NCI-H2227 (cell line): ENCODE measurements at regions not wholly inside any gene's neighbourhood (a gene's known extent, or its start where the extent isn't known, plus 50 kb on each side); places are given as distances from the start of the nearest gene placed in this dataset.

ENCODE experiments used
- DNase-seq: peaks from one replicate; lab custom pipeline; 2025; ENCODE audit not compliant: unreplicated experiment; lab: John Stamatoyannopoulos, UW

DNA sequence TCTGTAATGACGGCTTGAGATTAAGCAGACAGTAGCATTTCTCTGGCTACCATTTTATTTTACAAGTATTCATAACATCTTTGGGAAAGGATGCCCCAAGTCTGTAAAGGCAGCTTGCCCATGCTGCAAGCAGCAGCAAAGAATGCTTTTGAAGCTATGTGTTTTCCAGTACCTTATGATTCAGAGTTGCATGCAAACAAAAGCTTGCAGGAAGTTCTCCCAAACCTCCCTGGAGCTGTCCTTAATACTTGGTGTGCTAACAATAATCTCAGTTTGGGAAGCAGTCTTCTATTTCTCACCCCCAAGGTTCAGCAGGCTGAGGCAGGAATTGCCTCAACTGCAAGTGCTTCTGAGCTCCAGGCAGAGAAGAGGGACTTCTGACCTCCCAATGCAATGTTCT, 60.8 kb downstream of the CCNA1 start:
- no peak for DNase-seq

DNA sequence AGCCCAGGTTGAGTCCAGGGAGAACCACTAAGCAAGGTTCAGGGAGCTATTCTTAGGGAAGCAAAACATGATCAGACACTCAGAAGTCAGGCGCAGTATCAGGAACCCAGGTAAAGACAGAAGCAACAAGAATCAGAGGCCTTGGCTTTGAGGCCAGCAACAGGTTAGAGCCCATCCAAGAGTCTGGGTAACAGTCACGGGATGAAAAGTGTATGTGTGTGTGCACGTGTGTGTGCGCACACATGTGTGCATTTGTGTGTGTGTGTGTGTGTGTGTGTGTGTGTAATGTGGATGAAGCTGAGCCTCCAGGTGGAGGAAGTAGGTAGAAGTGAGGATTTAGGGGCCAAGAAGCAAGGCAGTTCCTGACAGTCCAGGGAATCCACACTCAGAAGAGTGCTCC, 63.1 kb downstream of the CCNA1 start:
- DNase-seq: no peak

DNA sequence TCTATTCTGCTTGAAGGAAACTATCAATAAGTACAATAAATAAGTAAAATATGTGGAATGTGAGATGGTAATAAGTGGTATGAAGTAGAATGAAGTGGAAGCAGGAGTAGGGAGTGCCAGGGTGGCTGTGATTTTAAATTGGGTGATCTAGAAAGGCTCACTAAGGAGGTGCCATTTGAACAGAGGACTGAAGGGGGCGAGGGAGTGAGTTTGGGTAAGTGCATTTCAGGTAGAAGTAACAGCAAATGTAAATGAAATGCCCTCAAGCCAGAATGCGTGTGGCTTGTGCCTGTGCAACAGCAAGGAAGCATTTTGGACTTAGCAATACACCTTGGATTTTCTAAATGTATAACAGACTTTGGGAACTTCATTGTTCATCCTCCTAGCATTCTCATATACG, 77.1 kb downstream of the CCNA1 start:
- DNase-seq: no peak

DNA sequence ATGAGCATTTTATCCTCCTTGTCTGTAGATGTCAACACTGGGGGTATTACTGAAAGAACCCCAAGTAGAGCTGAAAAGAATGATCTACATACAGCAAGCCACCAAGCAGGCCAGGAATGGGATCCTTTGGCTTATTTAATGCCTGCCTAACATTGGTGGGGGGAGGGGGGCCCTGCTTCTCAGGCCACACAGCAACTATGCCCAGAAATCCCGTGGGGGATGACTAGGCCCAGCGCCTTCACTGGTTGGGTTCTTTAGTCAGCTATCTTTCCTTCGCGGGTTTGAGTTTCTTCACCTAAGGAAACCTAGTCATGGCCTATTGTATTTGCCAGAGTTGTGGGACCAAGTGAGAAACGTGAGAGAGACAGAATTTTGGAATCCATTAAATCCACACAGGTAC, 80.5 kb downstream of the CCNA1 start:
- DNase-seq: no peak

DNA sequence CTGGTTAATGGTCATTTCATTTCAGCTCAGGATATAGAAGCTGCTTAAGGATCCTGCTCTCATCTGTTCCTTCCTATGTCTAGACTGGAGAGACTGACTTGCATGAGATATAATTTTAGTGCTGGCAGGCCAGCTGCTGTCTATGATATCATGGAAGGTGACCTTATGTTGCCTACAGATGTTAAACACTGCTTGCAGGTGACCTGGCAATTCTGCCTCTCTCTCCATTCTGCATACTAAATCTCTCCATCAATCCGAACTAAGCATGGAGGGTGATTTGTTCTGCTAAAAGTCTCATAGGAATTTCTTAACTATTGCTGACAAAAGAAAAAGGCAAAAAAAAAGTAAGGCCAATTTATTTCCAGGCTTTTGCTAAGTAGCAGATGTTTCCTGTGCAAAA, 81.0 kb downstream of the CCNA1 start:
- DNase-seq: no peak

DNA sequence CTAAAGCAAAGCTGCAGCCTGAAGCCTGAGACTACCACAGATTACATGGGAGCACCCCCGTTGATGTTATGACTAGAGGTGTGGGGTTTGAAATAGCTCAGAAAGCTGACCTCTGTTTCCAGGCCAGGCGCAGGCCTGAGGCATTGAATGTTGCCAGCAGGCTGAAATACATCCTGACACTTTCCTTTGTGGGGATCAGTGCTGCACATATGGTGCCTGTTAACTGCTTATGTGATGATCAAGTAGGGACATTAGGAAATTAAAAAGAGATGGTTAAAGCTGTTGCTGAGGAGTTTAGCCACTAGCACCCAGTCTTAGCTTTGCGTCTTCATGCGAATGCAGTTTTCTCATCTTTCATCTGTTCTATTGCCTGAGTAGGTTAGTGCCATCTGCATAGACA, 83.2 kb downstream of the CCNA1 start:
- no peak for DNase-seq

DNA sequence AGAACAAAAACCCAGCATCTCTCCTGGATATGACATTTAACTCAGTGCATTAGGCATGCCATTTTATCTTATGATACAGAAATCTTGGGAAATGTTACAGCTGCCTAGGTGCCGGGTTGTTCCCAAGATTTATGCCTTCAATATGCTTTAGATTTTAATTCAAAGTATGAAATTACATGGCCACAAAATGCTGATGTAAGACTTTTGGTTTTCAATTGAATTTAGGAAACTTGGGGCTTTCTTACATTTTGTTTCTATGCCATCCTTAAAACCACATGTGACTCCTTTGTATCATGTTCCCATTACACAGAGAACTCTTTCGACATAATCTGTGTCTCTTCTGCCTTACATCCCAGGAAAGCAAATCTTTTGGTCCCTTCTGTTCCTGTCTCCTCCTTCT, 83.9 kb downstream of the CCNA1 start:
- DNase-seq: no peak

DNA sequence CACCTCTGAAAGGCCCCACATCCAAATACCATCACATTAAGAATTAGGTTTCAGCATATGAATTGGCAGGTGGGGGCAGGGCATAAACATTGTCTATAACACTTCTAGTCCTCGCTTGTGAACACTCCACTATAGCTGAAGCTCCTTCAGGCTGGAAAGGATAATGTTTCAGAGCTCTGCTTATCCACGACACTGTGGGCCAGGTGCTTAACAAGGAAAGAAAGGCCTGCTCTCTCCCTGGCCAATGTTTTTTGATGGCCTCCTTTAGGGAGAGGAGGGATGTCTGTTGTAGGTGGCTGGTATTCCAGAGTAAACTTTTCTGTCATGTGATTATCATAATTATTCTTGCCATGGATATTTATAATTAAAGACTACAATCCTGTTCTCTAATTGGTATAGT, 86.4 kb downstream of the CCNA1 start:
- DNase-seq: no peak

DNA sequence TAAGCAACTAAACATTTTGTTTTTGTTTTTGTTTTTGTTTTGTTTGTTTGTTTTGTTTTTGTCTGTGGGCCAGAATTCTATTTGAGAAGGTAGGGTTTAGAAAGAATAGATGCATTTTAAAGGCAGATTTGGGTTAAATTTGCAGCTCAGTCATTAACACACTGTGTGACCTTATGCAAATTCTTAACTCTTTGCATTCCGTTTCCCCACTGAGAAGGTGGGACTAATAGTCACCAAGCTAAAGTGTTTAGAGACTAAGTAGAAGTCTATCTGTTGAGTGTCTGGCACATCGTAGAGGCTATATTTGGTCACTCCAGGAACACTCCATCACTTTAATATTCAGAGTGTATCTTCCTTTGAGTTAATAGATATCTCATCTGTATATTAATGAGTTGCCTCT, 87.1 kb downstream of the CCNA1 start:
- no peak for DNase-seq

DNA sequence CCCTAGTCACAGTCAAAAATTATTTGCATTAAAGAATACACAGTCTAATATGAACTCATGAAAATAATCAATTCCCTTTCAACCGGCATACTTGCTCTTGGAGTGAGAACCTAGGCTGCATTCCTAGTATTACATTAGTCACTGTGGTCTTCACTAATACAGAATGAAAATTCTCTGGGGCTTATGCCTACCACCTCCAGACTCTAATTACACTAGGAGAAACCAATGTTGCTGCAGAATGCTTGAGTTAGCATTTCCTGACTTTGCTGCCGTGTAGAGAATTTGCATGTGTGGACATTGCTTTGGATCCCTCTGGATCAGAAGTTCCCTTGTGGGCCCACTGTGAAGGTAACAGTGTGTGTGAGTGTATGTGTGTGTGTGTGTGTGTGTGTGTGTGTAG, 87.8 kb downstream of the CCNA1 start:
- no peak for DNase-seq

DNA sequence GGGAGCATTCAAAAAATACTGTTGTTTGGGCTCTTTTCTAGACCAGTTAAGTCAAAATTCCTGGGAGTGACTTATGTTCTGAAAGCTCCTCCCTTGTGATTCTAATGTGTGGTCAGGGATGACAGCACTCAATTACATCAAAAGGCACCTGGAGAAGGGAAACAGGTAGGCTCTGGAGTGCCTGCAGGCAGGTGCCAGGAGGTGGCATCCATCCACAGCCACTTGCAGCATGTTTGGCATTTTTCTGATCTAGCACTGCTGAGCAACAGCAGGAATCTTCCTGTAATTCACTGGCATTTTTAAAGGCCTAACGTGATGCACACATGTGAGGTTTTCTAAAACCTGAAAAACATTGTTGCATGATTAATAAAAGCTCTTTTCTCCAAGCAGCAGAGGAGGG, 94.6 kb downstream of the CCNA1 start:
- DNase-seq: no peak

DNA sequence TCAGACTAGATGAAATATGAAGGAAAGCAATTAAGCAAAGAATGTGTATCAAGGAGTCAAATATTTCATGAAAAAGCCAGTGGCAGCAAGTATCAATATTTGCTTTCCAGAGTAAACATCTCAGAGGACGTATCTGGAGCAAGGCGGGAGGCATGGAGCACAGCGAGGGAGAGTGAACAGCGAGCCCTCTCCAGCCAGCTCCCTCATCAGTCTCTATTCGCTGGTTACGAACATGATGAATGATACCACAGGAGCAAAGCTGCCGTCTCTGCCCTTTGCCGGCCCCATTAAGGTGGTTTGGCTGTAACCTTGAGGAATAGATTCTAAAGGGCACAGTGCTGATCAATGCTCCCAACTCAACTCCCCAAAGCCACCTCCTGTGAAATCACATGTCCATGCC, 95.8 kb downstream of the CCNA1 start:
- no peak for DNase-seq

DNA sequence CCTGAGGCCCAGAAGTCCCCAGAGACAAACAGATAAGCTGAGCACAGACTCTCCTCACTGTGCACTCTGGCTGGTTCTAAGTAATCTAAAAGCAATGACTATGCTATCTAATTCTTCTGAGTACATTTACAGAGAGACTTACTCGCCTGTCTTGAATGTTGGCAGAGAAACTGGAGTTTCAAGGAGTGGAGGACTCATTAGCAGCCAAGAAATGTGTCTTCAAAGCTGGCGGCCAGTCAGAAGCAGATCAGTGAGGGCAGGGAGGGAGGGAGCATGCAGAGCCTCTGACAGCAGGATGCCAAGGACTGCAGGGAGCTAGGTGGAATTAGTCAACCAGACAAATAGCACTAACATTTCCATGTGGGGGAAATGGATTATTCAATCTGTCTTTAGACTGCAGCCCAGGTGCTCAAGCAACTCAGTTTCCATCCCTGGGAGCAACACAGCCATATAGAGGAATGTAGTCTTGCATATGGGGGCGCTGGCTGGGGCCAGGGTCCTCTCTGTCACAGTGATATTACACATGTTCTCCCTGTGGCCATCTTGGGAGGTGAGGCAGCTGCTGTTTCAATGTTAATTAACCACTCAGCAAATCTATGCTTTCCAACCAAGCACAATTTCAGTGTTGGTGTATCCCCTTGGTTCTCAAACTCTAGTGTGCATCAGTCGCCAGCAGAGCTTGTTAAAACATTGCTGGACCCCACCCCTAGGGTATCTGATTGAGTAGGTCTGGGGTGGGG, 97.9 kb downstream of the CCNA1 start:
- DNase-seq: no peak

DNA sequence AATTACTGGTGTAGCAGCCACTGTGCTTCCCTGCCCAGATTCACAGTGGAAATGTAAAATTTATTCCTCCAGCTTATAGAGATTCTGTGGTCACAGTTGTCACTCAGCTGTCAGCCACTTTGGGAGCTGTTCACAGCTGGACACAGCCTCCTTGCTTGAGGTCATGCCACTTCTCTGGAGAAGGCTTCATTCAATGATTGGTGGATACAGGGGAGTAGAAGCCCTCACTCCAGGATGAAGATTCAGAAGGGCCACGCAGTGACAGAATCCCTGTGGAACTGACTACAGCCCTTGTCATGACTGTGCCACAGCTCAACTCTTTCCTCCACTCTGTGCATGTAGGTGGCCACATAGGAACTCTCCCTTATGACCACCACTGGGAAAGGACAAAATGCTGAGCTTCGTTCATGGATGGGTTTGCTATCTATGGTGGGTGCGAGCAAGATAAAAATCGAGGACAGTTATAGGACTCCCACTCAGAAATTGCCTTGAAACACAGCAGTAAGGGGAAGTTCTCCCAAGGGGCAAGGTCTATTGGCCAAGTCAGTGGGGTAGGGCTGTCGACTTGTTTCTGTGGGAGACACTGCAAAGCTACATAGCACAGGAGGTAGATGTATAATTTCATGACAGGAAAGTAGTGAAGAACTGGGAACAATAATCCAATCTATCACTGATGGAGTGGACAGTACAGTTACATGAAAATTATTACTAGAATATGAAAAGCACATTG, 98.7 kb downstream of the CCNA1 start:
- no peak for DNase-seq

DNA sequence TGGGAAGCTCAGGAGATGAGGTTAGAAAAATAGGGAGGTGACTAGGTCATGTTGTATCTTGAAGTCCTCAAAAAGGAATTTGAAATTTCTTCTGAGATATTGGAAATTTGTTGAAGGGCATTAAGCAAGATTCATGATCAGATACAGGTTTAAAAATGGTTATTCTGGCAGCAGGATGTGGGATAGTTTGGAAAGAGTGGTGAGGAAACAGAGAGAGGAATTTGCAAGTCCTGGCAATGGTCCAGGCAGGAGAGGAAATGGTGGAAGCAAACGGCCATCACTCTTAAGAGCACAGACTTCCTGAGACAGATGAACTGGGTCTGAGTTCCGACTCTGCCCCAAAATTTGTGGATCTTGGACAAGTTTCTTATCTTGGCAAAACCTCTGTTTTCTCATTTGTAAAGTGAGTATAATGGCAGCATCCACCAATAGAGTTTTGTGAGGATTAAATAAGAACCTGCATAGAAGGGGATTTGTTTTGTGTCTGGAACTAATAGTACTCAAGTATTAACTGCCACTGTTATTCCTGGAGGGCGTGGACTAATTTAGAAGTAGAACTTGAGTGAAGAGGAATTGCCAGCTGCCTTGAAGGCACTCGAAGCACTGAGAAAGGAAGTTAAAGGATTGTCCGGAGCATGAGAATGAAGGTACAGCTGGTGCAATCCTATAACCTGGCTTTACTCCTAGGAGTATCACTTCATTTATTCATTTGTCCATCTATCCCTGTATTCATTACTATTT, 99.6 kb downstream of the CCNA1 start:
- no peak for DNase-seq

DNA sequence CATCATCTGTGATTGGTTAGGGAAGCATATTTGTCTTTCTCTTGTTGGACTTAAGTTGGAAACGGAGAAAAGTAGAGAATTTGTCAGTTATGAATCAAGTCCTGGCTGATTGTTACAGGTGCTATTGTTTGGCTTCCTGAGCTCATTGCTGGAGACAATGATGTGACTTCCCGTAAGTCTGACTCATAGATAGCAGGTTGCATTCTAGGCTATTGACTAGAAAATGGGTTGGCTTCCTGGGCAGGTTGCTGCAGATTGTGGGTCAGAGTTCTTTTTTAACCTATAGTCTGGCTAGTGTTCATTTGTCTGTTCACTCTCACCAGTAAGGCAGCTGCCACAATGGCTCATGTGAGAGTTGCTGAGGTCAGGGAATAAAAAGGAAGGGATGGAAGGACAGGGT, 101.5 kb downstream of the CCNA1 start:
- no peak for DNase-seq

DNA sequence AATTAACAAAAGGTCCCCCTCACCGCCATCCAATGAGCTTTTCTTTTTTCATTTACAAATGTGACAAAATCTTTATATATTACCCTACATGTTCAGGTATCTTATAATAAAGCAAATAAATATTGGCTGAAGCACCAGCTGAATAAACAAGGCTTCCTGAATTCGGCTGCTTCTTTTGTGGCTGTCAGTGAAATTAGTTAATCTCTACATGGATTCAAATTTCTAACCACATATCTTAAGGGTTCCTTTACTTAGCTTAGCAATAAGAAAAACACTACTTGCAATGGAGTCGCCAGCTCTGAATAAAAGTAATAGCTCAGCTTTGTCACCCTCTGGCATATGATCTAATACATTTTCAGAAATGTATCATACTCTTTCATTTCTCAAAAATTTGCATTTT, 104.3 kb downstream of the CCNA1 start:
- DNase-seq: no peak

DNA sequence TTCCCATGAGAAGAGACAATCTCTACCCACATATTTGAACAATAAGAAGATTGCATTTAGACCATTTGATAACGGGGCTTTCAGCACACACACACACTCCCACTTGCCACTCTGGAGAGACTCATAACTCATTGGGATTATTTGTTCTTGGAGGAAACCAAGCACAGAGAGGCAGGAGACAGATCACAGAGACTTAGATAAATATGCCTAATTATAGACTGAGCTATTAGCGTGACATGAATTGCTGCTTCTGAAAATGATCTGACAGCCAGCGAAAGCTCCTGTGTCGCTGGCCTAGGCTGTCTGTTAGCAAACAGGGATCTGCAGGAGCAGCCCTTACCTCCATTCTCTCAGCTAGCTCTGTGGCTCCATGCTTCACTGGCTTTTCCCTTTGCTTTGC, 111.4 kb downstream of the CCNA1 start:
- peak; percentile 64 for DNase-seq

DNA sequence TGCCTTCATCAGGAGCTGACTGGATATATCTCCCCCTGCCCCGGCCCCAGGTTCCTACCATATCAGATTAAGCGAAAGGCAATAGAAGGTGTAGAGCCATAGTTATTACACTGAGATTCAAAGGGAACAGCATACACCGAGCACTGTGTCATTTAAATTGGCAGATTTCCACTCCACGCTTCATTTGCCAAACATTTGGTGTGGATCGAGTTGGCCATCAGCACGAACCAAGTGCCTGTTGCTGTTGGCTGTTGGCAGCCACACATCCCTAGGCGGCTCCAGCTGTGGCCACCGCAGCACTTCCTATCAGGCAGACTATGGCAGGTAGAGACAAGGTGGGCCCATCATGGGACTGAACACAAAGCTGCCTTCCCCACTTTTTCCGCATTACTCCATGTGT, 115.8 kb downstream of the CCNA1 start:
- no peak for DNase-seq

DNA sequence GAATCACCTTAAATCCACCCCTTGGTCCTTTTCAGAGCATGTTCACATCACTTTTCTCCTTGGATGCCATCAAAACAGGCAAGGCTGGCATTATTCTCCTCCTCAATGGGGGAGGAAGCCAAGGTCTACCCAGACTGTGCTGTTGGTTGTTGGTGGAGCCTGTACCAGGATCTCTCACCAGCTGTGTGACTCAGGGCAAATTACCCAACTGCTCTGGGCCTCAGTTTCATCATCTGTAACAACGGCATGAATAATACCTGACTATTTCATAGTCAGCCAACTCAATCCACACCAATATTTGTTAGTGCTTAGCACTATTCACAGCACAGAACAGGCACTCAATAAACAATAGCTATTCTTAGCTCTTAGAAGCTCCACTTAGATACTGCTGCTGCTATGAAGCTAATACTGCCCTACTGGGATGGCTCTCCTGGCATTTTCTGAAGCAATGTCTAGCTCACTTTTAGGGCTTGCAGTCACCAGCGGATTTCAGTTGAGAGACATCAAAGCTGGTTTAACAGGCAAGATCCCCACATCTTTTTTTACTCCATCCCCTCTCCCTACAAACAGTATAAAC, 116.9 kb downstream of the CCNA1 start:
- no peak for DNase-seq

DNA sequence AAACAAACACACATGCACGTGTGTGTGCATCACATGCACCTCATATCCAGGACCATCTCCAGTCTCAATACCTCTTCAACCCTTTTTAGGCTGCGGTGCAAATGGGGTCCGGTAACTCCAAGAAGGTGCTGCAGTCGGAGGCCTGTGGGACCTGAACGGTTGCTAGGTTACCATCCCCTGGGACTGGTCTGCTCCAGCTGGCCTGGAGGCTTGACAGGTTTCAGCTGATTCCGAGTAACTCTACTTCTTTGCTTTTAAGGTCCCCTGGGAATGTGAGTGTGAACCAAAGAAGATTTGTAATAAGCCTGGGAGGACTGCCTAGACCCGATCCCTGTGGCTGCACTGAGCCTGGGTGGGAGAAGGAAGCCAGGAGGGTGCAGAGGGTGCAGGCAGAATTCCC, 117.5 kb downstream of the CCNA1 start:
- no peak for DNase-seq

DNA sequence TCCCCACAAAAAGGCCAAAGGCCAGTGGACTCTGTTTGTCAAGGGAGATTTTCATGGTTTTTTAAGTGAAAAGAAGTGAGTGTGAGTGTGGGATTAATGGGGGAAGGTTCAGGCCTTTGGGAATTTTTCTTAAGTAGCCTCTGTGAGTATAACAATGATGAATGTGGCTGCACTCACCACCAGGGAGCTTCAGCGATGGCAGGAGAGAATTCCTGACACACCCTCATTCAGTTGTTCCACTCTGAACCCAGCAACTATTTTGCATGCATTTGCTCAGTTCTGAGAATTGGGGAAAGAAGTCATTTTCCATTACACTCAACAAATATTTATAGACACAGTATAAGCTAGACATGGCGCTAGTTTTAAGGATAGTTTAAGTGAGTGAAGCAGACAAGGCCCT, 117.9 kb downstream of the CCNA1 start:
- DNase-seq: no peak
